ENCODE measurements at regions not wholly inside any gene's neighbourhood (a gene's known extent, or its start where the extent isn't known, plus 50 kb on each side); places are given as distances from the start of the nearest gene placed in this dataset.

- TF ChIP-seq CTCF (conservative IDR thresholded peaks at IDR 0.05; ENCODE audit: low read depth, low read length) = no peak
- TF ChIP-seq EZH2 (IDR thresholded peaks at IDR 0.05; ENCODE audit: borderline replicate concordance, low read depth, low read length, poor library complexity, severe bottlenecking) = no peak
Observed at GRCh38 chr2:136666-137065, 90.4 kb upstream of the FAM110C start.

Measured in A673 (cell line).